Mucosa of rectum (tissue), 2 donors: ENCODE measurements at regions not wholly inside any gene's neighbourhood (a gene's known extent, or its start where the extent isn't known, plus 50 kb on each side); places are given as distances from the start of the nearest gene placed in this dataset.

ENCODE experiments used
- H3K27ac ChIP-seq, 2 donors: one replicate each; pipeline ENCODE4 v1.7.0; 2013; ENCODE audit warnings: inconsistent platforms in 2 of 2, low read depth in 2 of 2, low read length in 2 of 2
- H3K27me3 ChIP-seq, 2 donors: one replicate each; pipeline ENCODE4 v1.7.0; 2013; ENCODE audit warnings: low read length in 2 of 2; ENCODE audit not compliant: control insufficient read depth in 2 of 2, insufficient read depth in 2 of 2
- H3K36me3 ChIP-seq, 2 donors: one replicate each; pipeline ENCODE4 v1.7.0; 2013; ENCODE audit warnings: low read length in 2 of 2; ENCODE audit not compliant: control insufficient read depth in 2 of 2, insufficient read depth in 2 of 2
- H3K4me1 ChIP-seq, 2 donors: one replicate each; pipeline ENCODE4 v1.7.0; 2013; ENCODE audit warnings: low read length in 2 of 2, mild to moderate bottlenecking in 1 of 2; ENCODE audit not compliant: control insufficient read depth in 2 of 2, insufficient read depth in 2 of 2
- H3K4me3 ChIP-seq, 2 donors: one replicate each; pipeline ENCODE4 v1.7.0; 2013; ENCODE audit warnings: low read length in 2 of 2
- H3K9ac ChIP-seq, 2 donors: one replicate each; pipeline ENCODE4 v1.7.0; 2013; ENCODE audit warnings: low read length in 2 of 2, low read depth in 1 of 2, mild to moderate bottlenecking in 1 of 2
- H3K9me3 ChIP-seq, 2 donors: one replicate each; pipeline ENCODE4 v1.7.0; 2013; ENCODE audit warnings: low read length in 2 of 2; ENCODE audit not compliant: control insufficient read depth in 2 of 2
- donor health status: healthy.
- donor health status: Normal muscosa, but diverticular disease.

DNA sequence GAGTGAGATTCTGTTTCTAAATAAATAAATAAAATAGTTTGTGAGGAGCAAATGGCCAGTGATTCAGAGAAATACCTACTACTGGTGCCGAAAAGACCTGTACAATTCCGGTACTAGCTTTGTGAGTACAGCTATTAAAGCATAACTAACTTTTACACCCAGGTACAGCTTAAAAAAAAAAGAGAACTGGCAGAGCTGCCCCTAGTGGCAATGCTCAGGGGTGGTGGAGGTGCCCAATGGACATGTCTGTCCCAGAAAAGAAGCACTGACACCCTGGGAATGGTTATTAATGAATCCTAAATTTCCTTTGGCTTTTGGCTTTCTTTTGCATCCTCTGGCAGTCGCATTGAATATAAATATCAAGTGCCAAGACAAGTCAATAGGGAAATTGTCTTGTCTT, 87.0 kb downstream of the LIPG start:
- H3K9ac ChIP-seq = no peak overlapping the region
- no peaks in the 10 kb centered on the region for H3K36me3 ChIP-seq
- H3K9me3 ChIP-seq = no peaks in the 10 kb centered on the region
- H3K4me1 ChIP-seq = peaks cover 0 to 5% of the 10 kb centered on the region in 2 donors
- no peak overlapping the region for H3K4me3 ChIP-seq
- H3K27ac ChIP-seq = no peak overlapping the region
- H3K27me3 ChIP-seq = no peaks in the 10 kb centered on the region
